PC-9 (cell line): ENCODE measurements at regions not wholly inside any gene's neighbourhood (a gene's known extent, or its start where the extent isn't known, plus 50 kb on each side); places are given as distances from the start of the nearest gene placed in this dataset.
"Not testable (repeated sequence)": the region's sequence is repeated elsewhere in the genome, so short reads cannot be mapped to it uniquely, and the experiment has no call there.

Source experiments
- CTCF ChIP-seq: fragments of 200-600 bp; sonication (generic); conservative IDR thresholded peaks from 2 replicates; pipeline ENCODE4 v1.6.1; 2017; ENCODE audit warnings: mixed run types, antibody characterized with exemption, mild to moderate bottlenecking, moderate library complexity
- EZH2 ChIP-seq: fragments of 200-600 bp; sonication (generic); IDR thresholded peaks from 2 replicates; pipeline ENCODE4 v1.8.0; 2017; ENCODE audit warnings: antibody characterized with exemption, low read depth

- TF ChIP-seq CTCF, EZH2: not testable (repeated sequence)
These were observed 156.8 kb upstream of the GIMD1 start for GRCh38 chr4:106525425-106525824.
